Nucleus accumbens (tissue), 56 donors: ENCODE measurements at regions not wholly inside any gene's neighbourhood (a gene's known extent, or its start where the extent isn't known, plus 50 kb on each side); places are given as distances from the start of the nearest gene placed in this dataset.

ENCODE experiments used
- DNase-seq, 56 donors: peaks; one replicate each; lab custom pipeline; 2025; lab: John Stamatoyannopoulos, UW

DNA sequence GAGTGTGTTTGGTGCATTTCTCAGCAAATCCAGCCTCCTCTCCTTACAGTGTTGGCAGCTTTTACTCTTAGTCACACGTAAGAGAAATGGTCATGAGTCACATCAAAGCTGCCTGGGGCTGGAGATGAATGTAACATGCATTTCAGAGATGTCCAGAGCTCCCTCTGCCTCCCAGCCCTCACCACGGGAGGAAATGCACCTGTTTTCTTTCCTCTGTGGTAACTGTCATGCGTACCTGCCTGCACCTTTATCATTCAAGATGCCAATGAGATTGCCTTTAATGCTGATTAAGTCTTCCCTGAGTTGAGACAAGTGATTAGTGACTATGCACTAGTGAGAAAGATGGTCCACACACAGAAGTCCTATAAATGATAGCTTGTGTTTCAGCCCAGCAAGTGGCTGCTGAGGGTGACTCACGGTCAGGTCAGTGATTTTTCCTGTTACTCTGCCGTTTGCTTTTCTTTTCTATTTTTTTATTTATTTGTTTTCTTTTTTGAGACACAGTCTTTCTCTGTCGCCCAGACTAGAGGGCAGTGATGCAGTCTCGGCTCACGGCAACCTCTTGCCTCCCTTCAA is 277.3 kb upstream of the FMN2 start:
- DNase-seq = peak in 9 of 56 donors; percentile 1 to 41 (median 17)

DNA sequence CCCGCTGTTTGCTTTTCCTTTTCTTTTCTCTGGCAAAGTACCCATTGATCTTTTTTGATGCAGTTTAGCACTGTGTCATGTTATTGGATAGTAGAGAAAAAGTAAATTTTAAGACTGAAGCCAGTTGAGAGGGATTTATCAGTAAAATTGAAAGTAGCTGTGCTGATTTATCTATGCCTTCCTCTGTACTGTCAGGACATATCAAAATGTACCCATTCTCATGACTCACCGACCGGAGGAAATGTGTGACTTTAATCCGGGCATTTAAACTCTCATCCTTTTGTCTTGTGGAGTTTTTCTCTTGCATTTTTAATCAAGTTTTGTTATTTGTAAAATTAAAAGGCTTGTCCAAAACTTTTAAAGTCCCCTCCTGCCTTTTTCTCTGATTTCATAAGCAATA is 276.6 kb upstream of the FMN2 start:
- DNase-seq = no peak

DNA sequence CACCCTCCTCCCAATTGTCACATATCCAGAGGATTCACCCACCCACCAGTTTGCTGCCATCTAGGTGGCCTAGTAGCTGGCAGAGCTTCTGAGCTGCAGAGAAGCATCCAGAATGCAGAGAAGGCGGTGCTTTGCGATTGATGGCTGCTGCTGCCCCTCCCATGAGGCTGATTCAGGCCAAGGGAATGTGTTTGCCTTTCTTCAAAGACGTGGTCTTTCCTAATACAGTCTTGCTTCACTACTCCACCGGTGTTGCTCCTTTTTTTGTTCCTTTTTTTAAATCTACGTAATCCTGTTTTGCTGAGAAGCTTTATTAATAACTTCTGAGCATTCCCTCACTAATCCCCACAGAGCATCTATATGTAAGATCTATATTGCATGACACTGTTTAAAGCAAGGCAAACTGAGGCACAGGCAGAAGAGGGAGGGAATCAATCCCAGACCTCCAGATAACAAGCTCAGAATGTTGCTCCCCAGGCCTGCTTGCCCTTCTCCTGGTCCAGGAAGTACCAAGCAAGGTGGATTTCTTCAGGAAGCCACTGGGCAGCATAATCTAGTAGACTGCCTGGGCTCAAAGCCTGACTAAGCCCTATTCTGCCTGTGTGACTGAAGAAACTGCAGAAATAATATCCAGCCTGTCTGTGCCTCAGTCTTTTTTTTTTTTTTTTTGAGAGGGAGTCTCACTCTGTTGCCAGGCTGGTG is 275.5 kb upstream of the FMN2 start:
- DNase-seq = peak in 1 of 56 donors; percentile 10

DNA sequence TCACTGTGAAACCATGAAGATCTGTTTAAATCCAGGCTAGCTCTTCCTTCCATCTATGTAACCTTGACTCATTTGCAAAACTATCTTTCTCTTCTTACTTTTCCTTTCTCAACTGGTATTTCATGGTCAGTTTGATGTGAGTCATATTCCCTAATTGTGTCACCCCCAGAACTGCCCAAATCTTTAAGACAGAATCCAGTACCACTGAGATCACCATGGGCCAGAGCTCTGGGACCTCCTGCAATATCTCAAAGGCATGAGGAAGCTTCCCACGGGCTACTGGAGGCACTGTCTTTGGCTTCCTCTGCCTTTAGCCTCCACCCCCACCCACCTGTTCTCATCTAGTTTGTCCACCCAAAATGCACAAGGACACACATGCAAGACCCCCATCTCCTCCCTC is 274.4 kb upstream of the FMN2 start:
- no peak for DNase-seq

DNA sequence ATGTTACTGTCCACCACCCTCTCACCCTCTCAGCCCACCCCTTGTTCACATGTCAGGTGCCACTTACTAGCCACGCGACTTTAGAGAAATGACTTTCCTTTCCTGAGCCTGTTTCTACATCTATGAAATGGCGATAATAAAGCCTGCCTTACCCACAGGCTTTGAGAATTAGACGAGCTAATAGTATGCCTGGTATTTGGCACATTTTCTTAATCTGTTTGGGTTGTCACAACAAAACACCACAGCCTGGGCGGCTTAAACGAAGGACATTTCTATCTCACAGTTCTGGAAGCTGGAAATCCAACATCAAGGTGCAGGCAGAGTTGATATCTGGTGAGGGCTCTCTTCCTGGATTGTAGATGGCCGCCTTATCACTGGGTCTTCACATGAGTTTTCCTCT is 273.9 kb upstream of the FMN2 start:
- no peak for DNase-seq

DNA sequence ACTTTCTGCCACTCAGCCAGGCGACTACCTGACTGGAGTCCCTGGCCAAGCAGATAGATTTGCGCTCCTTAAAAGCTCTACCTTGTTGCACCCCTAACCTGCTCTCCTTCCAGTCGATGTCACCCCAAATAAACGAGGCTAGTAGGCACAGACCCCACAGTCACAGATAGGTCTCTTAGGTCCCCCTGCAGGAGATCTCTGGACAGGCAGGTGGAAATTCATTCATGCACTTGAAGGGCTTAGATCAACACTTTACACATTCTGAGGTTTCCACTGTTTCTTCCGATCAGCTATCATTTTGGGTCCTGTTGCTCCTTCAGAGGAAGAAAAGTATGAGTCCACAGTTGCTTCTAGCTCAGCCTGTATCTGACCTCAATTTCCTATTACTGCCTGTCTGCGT is 272.6 kb upstream of the FMN2 start:
- no peak for DNase-seq

DNA sequence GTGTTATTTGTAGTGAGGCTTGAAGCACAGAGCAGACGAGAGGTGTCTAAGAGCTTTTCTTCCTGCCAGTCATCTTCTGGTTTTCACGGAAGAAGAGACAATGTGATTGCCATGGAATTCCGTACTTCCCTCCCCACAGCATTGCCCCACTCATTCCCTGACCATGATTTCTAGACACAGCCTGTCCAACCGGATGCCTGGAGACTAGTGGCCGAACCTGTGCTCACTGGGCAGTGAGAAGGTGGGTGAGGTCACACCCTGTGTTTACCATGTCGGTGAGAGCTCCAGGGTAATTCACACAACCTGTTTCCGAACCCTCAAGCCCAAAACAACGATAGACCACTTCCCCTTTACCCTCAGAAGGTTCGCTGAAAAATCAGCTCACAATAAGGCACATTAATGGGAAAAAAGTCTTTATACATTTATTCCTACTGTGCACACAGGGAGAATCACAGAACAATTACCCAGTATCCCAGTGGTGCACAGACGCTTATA is 271.9 kb upstream of the FMN2 start:
- no peak for DNase-seq

DNA sequence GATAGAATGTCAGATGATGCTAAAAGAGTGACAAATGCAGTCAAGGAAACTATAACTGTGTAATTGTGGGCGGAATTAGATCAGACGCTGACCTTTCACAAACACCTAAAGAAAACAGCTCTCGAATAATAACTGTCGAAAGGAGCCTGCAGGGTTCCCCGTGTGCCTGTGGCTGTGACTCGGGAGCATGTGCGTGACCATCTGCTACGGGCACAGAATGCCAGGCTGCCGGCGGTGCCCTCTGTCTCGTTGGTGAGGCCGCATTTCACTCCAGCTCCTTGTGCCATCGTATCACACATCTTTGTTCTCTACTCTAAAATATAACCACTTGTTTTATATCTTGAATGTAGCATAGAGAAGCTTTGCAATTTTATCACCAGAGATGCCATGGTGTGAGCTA is 267.8 kb upstream of the FMN2 start:
- no peak for DNase-seq

DNA sequence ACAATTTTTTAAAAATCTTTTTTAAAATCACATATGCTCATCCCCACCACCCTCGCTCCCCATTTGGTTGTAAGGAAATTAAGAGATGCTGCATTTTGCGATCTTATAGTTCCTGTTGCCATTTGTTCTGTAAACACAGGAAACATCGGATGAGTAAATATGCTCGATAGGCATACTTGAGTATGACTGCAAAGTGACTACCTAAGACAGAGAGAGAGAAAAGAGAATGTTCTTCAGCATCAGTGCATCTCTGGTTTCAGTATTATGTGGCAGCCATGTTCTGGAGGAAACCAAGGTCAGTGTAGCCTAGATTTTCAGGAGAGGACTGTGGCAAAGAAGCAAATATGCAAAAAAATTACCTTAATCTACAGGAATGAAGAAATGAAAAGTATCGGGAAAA is 265.5 kb upstream of the FMN2 start:
- DNase-seq = no peak

DNA sequence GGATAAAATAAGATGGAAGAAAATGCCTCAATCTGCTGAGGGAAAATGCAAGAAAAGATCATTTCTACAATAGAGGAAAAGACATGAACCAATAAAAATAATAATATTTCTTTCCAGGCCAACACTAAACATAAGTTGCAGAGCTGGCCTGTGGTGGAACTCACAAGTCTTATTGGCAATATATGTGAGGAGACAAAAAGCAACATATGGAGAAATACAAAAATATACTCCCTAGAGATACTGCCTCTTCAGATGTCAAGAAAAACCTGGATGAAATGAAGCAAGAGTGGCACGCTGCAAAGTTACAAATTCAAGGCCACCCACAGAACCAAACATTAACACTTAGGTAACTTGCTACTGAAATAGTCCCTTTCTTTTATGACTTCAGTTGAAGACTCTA is 264.9 kb upstream of the FMN2 start:
- DNase-seq = no peak

DNA sequence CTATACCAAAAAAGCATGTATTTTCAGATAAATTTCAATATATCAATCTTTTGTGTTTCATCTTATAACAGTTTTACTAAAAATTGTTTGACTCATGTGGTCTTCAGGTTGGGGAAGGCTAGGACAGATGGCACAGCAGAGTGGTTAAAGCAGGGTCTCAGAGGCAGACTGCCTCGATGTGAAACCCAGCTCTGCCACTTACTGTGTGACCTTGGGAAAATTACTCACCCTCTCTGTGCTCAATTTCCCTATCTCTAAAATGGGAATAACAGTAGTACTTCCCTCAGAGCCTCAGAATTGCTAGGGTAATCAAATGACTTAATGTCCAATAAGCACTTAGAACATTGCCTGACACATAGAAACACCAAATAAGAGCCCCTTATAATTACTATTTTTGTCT is 262.1 kb upstream of the FMN2 start:
- DNase-seq = no peak

DNA sequence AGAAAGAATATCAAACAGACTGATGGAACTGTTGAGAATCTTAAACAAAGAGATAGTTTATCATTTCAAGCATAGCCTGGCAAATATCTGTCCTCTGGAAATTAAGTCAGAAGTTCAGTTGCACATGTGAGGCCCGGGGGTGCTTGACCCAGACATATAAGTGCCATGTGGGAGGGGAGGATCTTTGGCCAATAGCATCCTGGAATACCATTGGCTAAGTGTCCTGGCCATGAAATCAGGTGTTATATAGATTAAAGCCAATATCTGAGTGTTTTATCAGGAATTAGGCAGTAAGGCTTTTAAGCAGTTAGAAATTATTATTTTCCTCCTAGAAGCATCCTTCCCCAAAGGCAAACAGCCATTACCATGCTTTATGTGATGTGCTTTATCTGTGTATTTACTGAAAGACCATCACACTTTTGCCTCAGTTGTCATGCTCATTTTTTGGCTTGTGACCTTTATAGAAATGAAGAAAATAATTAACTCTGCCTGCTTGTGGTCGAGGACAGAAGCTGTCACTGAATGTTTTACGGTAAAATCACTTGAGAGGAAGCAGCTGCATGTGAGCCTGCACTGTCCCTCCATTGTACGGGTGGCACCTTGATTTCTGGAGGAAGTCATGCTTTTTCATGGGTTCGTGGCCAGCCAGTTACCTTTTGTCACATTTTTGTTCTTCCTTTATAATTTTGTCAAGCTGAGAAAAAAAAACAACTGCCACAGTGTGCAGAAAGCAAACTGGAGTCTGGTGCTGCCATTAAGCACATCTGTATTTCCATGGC is 259.9 kb upstream of the FMN2 start:
- no peak for DNase-seq

DNA sequence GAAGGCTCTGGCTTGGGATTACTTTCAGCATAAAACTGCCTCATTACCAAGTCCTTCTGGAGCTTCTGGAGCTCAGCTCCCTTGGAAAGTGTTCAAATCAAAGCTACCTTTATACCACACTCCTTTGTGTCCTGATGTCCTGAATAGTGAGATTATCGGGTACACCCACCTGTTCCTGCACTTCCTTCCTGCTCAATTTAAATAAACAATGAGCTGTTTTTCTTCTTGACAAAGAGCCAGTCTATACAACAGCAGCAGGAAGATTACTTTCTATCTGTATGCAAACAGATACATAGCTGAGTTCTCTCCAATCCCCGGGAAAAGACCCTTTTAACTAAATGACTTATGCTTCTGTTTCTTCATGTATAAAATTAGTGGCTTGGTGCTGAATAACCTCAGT is 258.0 kb upstream of the FMN2 start:
- no peak for DNase-seq

DNA sequence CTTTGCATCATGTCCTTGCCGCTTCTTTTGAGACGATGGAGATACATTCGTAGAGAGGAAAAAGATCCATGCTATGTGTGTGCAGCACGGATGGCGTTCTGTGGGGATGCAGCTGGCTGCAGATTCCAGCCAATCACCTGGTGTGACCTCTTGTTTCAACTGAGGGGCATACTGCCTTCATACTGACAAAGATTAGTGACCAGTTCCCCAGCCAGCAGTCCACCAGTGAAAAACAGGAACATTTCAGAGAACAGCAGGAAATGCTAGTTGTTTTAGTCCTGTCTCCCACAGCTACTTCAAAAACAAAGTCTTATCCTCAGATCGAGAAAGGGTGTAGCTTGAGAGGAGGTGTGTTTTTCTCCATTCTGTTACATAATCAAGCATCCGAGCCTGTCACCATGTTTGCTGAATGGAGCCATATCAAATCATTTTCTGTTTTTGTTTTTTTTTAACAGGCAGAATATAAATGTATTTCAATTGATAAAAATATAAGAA is 255.7 kb upstream of the FMN2 start:
- no peak for DNase-seq

DNA sequence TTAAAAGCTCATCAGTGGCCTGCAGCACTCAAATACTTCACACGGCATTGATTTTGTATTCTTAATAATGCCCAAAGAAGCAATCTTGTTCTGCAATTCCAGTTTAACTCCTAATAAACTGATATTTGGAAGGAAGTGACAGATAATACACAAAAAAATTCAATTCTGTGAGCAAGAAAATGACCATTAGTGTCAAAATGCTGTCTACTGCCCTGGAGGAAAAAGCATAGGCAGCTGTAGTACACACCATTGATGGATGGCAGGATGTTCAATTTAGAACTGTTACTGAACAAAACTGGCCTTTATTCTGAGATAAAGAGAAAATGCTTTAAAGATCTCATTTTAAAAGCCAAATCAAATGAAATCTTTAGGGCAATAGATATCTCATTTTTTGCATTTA is 251.3 kb upstream of the FMN2 start:
- DNase-seq = no peak

DNA sequence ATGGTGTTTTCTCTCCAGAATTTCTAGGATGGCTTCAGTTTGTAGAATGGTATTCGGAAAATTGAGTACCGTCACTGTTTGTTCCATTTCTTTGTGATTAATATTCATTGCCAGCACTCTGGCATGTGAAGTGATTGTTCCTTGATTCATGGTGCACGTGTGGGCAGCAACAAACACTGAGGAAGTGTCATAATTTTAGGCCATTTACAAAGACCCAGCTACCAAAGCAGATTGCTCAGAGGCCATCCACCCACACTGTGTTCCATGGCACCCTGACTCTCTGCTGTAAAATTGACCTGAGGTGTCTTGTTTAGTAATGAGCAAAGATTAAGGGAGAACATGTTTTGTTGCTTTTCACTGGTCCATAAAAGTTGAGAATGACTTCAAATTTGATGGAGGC is 250.9 kb upstream of the FMN2 start:
- no peak for DNase-seq

DNA sequence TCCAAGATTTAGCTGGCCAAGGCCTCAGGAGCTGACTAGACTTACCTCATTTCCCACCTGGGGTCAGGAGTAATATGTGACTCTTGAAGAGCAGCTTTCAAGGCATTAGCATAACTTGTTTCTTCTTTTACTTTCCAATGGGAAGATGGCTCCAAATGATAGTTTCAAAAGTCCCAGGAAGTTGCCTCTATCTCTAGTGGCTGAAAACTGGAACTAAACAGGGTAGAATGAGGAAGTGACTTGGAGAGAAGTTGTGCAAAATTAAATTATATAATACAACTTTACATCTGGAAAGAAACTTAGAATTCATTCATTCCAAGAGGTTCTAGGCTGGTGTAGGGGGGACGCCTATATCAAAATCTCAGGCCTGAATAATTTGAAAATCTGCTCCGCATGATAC is 250.1 kb upstream of the FMN2 start:
- DNase-seq = no peak

DNA sequence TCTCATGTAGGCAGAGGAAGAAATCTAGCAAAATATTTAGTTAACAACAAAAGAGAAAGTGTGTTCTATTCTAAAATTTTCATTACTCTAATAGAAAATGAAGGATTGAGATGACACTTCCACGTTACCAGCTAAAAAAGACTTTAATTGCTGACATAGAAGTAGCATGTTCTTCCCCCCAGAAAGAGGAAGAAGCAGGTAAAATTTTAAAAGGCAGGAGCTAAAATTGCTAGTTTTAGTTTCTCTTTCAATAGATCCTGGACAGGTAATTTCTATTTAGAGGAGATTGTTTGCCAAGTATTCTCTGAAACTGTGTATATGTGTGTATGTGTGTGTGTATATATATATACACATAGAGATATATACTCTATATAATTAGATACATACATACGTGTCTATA is 248.1 kb upstream of the FMN2 start:
- DNase-seq = no peak

DNA sequence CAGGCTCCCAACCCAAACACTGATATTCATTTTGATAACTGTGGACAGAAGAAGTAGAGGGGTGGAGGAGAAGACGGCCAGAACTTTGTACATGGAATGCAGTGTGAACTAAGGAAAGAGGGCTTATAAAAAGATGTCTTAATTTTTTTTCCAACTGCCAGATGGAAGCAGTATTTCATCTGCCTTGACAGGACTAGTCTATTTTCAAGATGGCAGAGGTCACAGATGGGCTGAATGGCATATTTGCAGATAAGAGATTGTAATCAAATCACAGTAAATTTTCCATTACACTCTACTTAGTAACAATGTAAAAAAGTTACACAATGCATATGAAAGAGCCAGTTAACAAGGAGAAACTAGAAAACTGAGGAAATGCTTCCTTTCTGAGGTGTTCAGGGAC is 246.8 kb upstream of the FMN2 start:
- no peak for DNase-seq

DNA sequence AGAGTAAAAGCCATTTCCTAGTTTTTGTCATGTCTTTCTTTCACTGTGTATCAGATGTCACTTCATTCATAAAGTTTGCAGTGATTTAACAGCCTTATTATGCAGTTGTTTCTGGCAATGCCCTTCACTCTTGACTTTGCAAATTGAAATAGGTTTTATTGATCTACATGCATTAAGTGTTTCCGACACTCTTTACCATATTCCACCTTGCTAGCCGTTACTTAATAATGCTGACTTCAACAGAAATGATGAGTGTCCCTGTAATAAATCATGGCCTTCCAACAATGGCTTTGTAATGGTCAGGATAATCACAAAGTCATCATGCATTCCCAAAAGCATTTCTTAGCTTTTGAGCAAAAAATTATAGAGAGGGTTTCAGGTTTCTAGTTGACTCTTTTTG is 236.8 kb upstream of the FMN2 start:
- no peak for DNase-seq

DNA sequence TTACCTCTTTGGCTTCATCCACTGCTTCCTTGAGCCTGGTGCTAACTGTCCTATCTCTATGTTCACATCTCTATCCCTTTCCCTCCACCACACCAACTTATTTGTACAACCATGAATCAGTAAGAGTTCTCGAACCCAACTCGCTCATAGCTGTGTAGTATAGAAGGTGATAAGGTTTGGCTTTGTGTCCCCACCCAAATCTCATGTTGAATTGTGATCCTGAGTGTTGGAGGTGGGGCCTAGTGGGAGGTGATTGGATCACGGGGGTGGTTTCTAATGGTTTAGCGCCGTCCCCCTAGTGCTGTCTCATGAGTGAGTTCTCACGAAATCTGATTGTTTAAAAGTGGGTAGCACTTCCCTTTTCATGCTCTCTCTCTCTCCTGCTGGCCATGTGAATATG is 235.6 kb upstream of the FMN2 start:
- DNase-seq = no peak

DNA sequence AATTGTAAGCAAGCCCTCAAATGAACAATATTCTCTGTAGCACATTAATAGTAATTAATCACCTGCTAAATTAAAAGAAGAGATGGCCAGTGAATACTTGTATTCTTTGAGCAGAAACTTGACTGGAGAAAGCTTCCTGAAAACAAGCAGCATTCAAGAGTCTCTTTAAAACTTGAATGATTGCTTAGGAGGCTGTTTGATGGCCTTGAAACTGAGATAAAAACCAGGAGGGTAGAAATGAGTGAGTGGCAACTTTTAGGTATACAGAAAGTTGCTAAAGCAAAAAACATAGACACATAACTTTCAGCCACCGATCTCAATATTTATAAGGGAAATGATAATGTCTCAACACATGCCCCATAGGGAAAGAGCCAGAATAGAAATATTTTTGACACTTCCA is 234.8 kb upstream of the FMN2 start:
- no peak for DNase-seq
